Hepatocyte (in vitro differentiated cells): ENCODE measurements at regions not wholly inside any gene's neighbourhood (a gene's known extent, or its start where the extent isn't known, plus 50 kb on each side); places are given as distances from the start of the nearest gene placed in this dataset.

Experiments used
- DNase-seq: peaks from one replicate; pipeline ENCODE4 v3.0.0-alpha.2; 2016; ENCODE audit warnings: low spot score
- H2AFZ ChIP-seq: fragments of 200-600 bp; sonication (generic); 2 replicates; pipeline ENCODE4 v1.6.0; 2016; ENCODE audit warnings: antibody characterized with exemption, mild to moderate bottlenecking
- H3K27ac ChIP-seq: fragments of 200-600 bp; sonication (generic); 2 replicates; pipeline ENCODE4 v1.5.1; 2016; ENCODE audit warnings: mild to moderate bottlenecking
- H3K27me3 ChIP-seq: fragments of 200-600 bp; sonication (generic); 2 replicates; pipeline ENCODE4 v1.6.1; 2016
- H3K36me3 ChIP-seq: fragments of 200-600 bp; sonication (generic); replicated peaks from 2 replicates; pipeline ENCODE4 v1.5.1; 2016; ENCODE audit warnings: low read depth; ENCODE audit not compliant: insufficient read depth
- H3K4me1 ChIP-seq: fragments of 200-600 bp; sonication (generic); 2 replicates; pipeline ENCODE4 v1.5.1; 2016; ENCODE audit warnings: mild to moderate bottlenecking, moderate library complexity; ENCODE audit not compliant: insufficient read depth
- H3K4me2 ChIP-seq: fragments of 200-600 bp; sonication (generic); 2 replicates; pipeline ENCODE4 v1.6.0; 2016
- H3K4me3 ChIP-seq: fragments of 200-600 bp; sonication (generic); 2 replicates; pipeline ENCODE4 v1.5.1; 2016; ENCODE audit warnings: mild to moderate bottlenecking
- H3K79me2 ChIP-seq: fragments of 200-600 bp; sonication (generic); 2 replicates; pipeline ENCODE4 v1.6.0; 2017; ENCODE audit warnings: mild to moderate bottlenecking
- H3K9me2 ChIP-seq: fragments of 200-600 bp; sonication (generic); replicated peaks from 2 replicates; pipeline ENCODE4 v1.6.0; 2017; ENCODE audit warnings: mild to moderate bottlenecking; ENCODE audit not compliant: insufficient read depth
- H3K9me3 ChIP-seq: fragments of 200-600 bp; sonication (generic); 2 replicates; pipeline ENCODE4 v1.5.1; 2016; ENCODE audit warnings: low read depth, mild to moderate bottlenecking
- H4K20me1 ChIP-seq: fragments of 200-600 bp; sonication (generic); 2 replicates; pipeline ENCODE4 v1.6.0; 2016; ENCODE audit warnings: mild to moderate bottlenecking; ENCODE audit not compliant: insufficient read depth, poor library complexity, severe bottlenecking
- EZH2 ChIP-seq: fragments of 200-600 bp; sonication (generic); IDR thresholded peaks from 2 replicates; pipeline ENCODE4 v1.6.1; 2016; ENCODE audit warnings: antibody characterized with exemption, mild to moderate bottlenecking, borderline replicate concordance
- EZH2phosphoT487 ChIP-seq: fragments of 200-600 bp; sonication (generic); IDR thresholded peaks from one replicate; pipeline ENCODE4 v1.6.1; 2018; ENCODE audit warnings: antibody characterized with exemption, mild to moderate bottlenecking, low read depth, moderate library complexity; ENCODE audit not compliant: unreplicated experiment, severe bottlenecking
- WGBS: methylation state at CpG from one replicate; pipeline ENCODE4 v1.1.6; 2016; ENCODE audit warnings: low lambda C conversion rate; ENCODE audit errors: missing lambda C conversion rate; 5-methylcytosine and 5-hydroxymethylcytosine counted together
- TF ChIP-seq, protein P1 (sequence below): fragments of 200-600 bp; sonication (generic); IDR thresholded peaks from 2 replicates; pipeline ENCODE4 v1.5.1; 2016; ENCODE audit warnings: antibody characterized with exemption, mild to moderate bottlenecking; ENCODE audit not compliant: poor library complexity

DNA sequence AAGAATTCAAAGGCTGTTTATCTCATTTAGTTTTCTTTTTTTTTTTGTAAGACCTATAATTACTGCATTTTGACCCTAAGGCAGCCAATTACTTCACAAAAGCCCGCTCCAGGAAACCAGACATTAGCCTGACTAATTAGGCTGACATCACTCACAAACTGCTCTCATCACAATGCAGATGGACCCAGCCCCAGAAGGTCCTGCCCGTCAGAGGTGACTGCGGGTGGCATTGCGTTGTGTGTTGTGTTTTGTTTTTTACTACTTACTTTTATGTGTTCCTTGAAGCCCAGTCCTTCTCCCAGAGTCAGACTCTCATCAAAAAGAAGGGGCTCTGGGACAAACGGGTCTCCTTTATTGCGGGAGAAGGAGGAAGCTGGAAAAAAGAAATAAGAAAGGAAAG lies 172.2 kb downstream of the HSD17B3 start:
- Histone ChIP-seq H3K27me3 (no peaks in the 10 kb centered on the region), H3K79me2 (no peaks in the 10 kb centered on the region), H2AFZ (no peak overlapping the region), H3K4me3 (no peak overlapping the region), H3K4me1 (peaks cover 28% of the 10 kb centered on the region), H3K36me3 (no peaks in the 10 kb centered on the region), H4K20me1 (no peaks in the 10 kb centered on the region), H3K27ac (peak overlapping the region; percentile 58), H3K9me2 (no peaks in the 10 kb centered on the region), H3K4me2 (no peak overlapping the region), H3K9me3 (no peaks in the 10 kb centered on the region)
- TF ChIP-seq EZH2phosphoT487: no peak
- TF ChIP-seq, protein P1, sequence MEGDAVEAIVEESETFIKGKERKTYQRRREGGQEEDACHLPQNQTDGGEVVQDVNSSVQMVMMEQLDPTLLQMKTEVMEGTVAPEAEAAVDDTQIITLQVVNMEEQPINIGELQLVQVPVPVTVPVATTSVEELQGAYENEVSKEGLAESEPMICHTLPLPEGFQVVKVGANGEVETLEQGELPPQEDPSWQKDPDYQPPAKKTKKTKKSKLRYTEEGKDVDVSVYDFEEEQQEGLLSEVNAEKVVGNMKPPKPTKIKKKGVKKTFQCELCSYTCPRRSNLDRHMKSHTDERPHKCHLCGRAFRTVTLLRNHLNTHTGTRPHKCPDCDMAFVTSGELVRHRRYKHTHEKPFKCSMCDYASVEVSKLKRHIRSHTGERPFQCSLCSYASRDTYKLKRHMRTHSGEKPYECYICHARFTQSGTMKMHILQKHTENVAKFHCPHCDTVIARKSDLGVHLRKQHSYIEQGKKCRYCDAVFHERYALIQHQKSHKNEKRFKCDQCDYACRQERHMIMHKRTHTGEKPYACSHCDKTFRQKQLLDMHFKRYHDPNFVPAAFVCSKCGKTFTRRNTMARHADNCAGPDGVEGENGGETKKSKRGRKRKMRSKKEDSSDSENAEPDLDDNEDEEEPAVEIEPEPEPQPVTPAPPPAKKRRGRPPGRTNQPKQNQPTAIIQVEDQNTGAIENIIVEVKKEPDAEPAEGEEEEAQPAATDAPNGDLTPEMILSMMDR: no peak
- TF ChIP-seq EZH2: no peak
- DNase-seq: no peak
- WGBS: 32% methylated on average over 6 of the region's 6 CpGs

DNA sequence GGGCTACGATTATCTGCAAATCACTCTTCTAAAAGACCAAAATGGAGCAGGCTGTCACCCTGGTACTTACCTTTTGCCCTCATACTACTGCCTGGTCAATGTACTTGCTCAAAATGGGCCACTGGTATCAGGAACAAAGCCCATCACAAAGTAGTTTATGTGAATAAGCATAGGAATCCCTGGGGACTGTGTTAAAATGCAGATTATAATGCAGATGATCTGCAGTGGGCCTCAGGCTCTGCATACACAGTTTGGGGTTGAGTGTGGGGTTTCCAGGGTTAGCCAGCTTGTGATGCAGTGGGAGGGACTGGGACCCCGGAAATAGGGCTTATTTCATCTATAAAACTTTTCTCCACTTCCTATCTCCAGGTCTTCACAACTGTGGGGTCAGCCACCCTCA lies 173.1 kb downstream of the HSD17B3 start:
- TF ChIP-seq, protein P1: no peak
- TF ChIP-seq EZH2 (no peak), EZH2phosphoT487 (no peak)
- no peak overlapping the region for H2AFZ ChIP-seq
- H3K4me3 ChIP-seq: no peak overlapping the region
- no peaks in the 10 kb centered on the region for H3K36me3 ChIP-seq
- no peak for DNase-seq
- H3K9me2 ChIP-seq: no peaks in the 10 kb centered on the region
- 69% methylated on average over 2 of the region's 2 CpGs for WGBS
- H3K27ac ChIP-seq: no peak overlapping the region
- H3K4me2 ChIP-seq: no peak overlapping the region
- no peaks in the 10 kb centered on the region for H3K27me3 ChIP-seq
- no peaks in the 10 kb centered on the region for H3K9me3 ChIP-seq
- H3K4me1 ChIP-seq: peaks cover 25% of the 10 kb centered on the region
- no peaks in the 10 kb centered on the region for H4K20me1 ChIP-seq
- H3K79me2 ChIP-seq: no peaks in the 10 kb centered on the region

DNA sequence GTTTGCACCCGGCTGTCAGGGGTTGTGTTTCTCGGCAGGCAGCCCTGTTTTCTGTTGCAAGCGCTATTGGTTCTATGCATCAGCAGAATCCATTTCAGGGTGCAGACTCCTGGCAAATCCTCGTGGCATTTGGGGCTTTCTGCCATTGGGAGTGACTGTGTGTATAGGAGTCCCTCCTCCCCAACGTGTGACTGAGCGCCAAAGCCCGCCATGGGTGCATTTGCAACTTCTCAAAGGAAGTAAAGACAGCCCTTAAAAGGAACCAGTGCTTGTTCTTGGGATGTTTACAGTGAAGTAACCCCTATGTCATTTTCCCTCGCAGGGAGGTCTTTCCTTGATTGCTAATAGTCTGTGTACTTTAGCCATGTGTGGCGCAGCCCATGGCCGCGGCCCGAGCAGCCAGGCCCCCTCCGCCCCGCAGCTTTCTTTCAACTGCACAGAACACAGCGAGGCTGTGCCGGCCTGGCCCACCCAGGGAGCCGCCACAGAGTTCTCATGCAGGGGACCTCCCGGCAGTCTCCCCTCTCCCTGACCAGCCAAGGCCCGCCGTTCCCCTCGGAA lies 175.6 kb downstream of the HSD17B3 start:
- Histone ChIP-seq H3K9me2 (no peaks in the 10 kb centered on the region), H3K9me3 (no peaks in the 10 kb centered on the region), H2AFZ (peak overlapping the region; percentile 0), H3K27ac (peak overlapping the region; percentile 96), H3K27me3 (no peaks in the 10 kb centered on the region), H3K36me3 (no peaks in the 10 kb centered on the region), H3K79me2 (no peaks in the 10 kb centered on the region), H4K20me1 (no peaks in the 10 kb centered on the region), H3K4me2 (peak overlapping the region; percentile 45), H3K4me3 (no peak overlapping the region), H3K4me1 (peaks cover 25% of the 10 kb centered on the region)
- no peak for TF ChIP-seq EZH2
- TF ChIP-seq EZH2phosphoT487: no peak
- peak; percentile 67 for DNase-seq
- 24% methylated on average over 21 of the region's 21 CpGs for WGBS

DNA sequence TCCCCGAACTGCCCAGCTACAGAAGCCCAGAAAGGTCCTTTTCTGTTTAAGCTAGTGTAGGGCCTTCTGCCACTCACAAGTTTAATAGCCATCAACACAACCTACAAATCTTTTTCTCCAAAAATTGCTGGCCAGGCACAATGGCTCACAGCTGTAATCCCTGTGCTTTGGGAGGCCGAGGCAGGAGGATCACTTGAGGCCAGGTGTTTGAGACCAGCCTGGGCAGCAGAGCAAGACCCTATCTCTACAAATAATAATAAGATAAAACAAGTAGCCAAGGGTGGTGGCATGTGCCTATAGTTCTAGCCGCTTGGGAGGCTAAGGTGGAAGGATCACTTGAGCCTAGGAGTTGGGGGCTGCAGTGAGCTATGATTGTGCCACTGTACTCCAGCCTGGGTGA lies 176.4 kb downstream of the HSD17B3 start:
- H3K79me2 ChIP-seq: no peaks in the 10 kb centered on the region
- H3K4me3 ChIP-seq: no peak overlapping the region
- no peak for DNase-seq
- no peaks in the 10 kb centered on the region for H3K36me3 ChIP-seq
- no peaks in the 10 kb centered on the region for H3K9me3 ChIP-seq
- no peak overlapping the region for H2AFZ ChIP-seq
- no peaks in the 10 kb centered on the region for H3K27me3 ChIP-seq
- H3K4me2 ChIP-seq: peak overlapping the region; percentile 45
- WGBS: 98% methylated on average over 3 of the region's 3 CpGs
- TF ChIP-seq, protein P1: no peak
- TF ChIP-seq EZH2 (no peak), EZH2phosphoT487 (no peak)
- no peaks in the 10 kb centered on the region for H4K20me1 ChIP-seq
- peak overlapping the region; percentile 96 for H3K27ac ChIP-seq
- H3K9me2 ChIP-seq: no peaks in the 10 kb centered on the region
- H3K4me1 ChIP-seq: peaks cover 25% of the 10 kb centered on the region
